ENCODE measurements at regions not wholly inside any gene's neighbourhood (a gene's known extent, or its start where the extent isn't known, plus 50 kb on each side); places are given as distances from the start of the nearest gene placed in this dataset.

DNA sequence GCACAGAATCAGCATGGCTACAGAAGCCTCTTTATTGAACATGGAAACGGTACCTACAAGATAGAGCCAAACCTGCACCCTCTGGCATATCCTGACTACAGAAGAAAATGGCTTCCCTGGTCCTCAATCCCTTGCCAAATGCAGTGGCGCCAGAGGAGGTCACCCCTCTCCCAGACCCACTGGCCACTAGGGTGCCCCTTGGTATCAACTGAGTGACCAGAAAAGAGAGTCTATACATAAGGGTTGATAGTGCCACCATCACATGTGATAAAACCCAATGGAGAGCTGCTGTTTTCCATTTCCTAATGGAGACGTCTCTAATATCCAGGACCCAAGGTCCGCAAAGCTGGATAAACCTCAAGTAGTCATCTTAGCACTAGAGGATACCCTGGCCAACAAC lies 52.7 kb upstream of the ALK start:
- no peak for DNase-seq

DNA sequence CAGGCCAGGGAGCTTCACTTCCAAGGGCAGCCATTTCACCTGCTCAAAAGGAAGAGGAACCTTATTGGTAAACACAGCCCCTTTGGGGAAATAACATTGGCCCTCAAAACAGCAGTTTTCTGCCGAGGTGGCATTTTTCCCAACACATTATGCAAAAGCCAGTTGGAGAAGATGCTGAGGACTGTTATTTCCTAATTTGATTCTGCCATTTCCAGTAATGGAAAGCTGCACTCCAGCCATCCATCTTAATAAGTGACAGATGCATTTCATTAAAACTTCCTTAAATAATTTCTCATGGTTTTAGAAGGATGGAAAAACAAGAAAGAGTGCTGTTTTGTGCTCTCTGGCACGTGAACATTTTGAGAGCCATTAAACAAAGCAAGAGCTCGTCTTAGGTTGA lies 55.9 kb upstream of the ALK start:
- DNase-seq: no peak

DNA sequence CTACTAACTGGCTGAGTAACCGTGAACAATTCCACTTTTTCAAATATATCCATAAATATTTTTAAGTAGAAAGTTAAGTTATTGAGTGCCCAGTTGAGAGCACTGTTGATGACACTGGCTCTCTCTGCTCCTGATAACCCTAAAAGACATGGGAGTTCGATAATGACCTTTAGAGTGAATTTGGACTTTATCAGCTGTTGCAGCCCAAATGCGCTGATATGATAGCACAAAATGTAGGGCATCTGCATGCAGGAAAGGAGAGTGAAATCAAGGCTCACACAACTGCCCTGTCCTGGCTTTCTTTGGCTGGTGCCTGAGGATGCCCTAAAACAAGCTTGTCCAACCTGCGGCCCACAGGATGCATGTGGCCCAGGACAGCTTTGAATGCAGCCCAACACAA lies 60.0 kb upstream of the ALK start:
- no peak for DNase-seq

DNA sequence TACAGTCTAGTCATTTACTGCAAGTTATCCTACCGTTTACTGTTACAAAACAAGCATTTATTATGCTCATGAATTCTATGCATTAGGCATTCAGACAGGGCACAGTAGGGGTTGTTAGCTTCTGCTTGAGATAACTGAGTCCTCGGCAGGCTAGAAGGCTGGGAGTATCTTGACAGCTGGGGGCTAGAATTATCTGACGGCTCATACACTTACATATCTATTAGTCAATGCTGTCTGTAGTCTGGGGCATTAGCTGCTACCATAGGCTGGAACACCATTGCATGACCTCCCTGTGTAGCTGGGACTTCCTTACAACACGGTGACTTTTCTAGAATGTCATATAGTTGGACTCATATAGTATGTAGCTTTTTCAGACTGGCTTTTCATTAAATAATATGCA lies 61.9 kb upstream of the ALK start:
- DNase-seq: no peak

DNA sequence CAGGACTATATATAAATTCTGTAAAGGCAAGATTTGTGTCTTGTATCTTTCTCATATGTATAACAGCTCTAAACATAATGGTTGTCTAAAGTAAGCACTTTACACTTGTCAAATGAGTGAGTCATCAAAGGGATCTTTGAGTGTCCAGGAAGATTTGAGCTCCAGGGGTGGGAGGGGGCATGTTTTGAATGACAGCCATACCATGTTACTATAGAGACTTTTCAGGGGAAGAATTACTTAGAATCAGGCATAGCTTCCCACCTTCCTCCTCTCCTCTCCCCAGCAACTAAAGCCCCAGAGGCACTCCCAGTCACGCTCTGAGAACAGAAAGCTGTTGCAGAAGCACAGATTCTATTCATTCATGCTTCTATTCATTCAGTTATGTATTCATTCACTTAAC lies 65.8 kb upstream of the ALK start:
- DNase-seq: no peak

DNA sequence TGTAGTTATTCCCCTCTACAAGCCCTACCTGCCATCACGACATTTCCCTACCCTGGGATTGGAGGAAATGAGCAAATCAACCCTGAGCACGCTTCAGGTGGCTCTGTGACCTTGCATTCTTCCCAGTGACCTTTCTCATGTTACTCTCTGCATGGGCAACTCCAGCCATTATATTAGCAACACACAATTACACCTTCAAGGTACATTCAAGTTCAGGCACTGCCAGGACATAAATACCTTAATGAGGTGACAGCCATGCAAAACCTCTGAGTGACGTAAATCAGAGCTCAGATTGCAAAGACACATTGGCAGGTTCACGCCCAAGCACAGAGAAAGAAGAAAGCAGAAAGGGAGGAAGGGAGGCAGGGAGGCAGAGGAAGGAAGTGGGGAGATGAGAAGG lies 68.7 kb upstream of the ALK start:
- DNase-seq: no peak

DNA sequence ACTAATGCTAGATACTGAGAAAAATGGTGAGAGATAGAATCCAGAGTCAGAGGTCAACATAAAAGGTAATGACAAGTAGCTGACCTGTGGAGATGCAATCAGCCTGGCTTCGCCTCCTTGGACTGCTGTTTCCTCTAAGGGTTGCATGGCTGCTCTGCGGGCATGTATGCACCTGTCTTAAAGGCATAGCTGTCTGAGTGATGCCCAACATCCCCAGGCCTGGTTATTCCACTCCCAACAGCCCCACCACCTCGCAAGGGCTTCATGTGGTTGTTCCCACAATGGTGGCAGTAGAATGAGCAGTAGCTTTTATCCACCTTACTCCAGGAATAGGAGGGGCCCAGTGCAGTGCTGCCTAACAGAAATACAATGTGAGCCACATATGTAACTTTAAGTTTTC lies 69.7 kb upstream of the ALK start:
- DNase-seq: no peak

DNA sequence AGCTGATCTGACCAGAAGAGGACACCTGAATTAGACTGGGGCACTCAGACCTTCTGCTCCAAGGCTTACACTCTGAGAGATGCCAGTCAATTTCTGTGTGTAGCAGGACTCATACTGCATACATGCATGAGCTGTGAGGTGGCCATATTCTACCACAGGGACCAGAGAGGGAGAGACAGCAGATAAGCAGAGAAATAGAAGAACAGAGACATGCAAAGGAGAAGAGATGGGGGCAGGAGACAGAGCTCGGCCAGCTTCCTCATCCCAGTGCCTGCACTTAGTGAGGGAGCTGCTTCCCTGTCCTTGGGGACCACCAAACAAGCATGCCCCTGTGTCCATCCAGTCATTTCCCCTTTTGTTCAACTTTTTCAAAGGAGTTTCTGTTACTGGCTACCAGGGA lies 73.9 kb upstream of the ALK start:
- DNase-seq: no peak

DNA sequence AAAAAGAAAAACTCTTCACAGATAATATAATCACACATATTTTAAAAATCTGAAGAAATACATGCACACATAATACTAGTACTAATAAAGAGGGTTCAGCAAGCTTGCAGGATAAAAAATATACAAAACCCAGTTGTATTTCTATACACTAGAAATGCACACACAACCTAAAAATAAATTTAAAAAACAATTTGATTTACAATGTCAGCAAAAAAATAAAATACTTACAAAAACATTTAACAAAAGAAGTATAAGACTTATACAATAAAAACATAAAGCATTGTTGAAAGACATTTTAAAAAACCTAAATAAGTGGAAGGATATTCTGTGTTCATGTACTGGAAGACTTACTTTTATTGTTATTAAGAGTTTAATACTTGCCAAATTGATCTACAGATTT lies 81.7 kb upstream of the ALK start:
- DNase-seq: no peak

DNA sequence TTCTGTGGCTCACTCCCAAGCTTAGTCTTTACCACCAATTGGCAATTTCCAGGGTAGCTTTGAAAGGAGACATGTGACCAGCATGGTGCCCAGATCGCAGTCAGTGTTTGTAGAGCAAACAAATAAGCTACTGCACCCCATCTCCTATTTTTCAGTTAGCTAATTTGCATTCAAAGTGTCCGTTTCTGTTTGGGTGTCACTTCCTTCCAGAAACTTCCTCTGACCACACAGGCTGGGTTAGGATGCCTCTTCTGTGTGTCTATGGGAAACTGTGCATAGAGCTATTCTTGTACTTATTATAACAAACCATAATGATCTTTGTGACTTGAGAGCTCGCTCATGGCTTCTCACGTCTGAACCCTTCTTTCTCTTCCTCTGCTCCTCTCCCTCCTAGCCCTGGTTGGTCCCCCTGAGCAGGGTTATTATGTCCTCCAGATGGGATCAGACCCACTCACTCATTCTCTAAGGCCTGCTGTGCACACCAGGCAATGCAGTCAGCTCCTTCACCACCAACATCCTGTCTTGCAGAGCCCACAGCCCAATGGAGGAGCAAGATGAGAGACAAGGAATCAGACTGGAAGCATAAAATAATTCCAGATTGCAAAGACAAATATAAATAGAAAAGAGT lies 101.2 kb upstream of the ALK start:
- DNase-seq: no peak

DNA sequence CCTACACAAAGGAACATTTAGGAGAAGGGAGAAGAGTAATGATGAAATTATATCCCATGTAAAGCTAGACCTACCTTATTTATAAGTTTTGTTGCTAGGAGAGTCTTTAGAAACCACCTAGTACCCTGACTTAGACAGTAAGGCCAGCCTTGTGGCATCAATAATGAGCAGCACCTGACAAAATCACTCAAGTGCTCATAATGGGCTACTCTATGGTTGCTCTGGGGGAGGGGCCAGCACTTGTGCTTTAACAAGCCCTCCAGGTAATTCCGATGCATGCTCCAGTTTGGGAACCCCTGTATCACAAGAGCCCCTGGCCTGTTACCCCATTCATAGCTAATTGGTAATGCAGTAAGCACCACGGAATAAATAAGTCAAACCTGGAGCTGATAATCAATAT lies 102.9 kb upstream of the ALK start:
- no peak for DNase-seq

DNA sequence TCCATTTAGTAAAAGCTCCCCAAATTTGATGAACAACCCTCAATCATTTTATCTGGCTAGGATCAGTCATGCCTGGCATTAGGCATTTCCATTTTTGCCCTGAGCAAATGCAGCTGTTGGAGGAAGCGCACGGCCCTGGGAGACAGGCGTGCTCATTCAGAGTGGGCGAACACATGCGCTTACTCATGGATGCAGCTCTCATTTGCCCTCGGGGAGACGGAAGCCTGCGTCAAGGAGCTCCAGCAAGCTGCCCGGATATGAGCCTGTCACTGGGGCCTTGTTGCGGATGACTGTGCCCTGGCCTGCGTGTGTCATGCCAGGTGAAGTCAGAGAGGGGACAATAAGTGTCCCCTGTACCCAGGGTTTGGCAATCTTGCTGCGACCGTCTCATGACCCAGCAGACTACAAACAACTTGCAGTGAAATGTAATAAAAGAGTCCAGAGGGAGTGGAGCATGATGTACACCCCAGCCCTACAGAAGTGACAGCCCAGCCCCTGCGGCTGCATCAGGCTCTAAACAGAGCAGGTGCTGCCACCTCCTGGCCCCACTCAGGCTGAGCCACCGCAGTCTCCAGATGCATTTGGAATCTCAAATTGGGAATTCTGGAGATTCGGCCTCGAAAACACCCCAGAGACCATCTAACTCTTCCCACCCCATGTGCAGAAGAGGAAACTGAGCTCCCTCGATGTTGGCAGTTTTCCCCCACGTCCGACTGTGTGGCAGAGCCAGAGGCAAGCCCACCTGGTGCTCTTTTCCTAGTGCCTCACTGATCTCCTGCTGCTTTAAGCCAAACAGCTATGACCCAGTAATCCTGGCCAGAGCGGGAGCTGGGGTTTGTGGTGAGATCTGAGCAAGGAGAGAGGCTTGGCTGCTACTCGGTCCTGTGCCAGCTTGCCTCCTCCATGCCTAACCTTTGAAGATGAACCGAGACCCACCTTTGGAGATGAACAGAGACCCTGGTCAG lies 105.0 kb upstream of the ALK start:
- DNase-seq: peak; percentile 44

DNA sequence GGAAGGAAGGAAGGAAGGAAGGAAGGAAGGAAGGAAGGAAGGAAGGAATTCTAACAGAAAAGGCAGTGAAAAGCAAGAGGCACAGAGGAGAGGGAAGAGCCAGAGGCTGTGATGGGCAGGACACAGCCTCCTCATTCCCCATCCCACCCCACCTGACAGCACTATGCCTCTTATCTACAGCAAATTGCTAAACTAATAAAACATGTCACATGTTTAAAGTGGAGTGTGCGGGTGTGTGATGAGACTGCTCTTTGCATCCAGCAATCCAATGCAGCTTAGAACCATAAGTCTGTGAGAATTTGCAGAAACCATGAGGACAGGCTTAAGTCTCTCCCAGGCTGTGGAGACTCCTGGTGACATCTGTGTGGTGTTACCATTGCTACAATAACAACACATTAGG lies 108.4 kb upstream of the ALK start:
- no peak for DNase-seq

DNA sequence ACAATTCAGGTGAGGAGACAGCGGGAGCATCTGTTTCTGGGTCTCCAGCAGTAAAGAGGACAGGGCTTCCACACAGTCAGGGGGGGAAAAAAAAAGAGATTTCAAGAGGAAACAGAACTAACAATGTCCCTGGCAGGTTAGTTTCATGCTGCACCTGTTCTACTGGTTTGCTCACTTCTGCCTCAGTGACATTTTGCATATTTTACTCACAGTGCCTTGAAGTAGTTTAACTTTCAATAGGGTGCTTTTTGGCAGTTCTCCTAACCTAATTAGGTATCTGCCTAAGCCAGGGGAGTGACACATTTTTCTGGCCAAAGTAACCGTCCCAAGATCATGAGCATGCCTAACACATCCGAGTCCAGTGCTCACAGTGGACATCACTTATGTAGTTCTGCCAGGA lies 109.0 kb upstream of the ALK start:
- no peak for DNase-seq

DNA sequence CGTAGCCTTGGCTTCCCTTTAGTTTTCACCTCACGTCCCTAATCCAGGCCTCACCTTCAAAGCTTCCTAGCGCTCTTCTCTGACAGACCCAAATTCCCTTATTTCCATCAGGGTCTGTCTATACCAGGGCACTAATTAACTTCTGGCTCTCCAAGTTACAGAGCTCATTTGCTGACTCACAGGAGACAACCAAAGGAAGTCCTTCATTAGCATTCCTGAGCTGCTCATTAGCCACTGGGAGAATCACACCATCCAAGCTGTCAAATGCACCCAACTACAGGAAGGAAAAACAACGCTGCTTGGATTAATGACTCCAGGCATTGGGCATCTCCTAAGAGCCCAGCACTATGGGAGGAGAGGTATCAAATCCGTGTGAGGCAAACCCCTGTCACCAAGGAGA lies 109.8 kb upstream of the ALK start:
- no peak for DNase-seq

DNA sequence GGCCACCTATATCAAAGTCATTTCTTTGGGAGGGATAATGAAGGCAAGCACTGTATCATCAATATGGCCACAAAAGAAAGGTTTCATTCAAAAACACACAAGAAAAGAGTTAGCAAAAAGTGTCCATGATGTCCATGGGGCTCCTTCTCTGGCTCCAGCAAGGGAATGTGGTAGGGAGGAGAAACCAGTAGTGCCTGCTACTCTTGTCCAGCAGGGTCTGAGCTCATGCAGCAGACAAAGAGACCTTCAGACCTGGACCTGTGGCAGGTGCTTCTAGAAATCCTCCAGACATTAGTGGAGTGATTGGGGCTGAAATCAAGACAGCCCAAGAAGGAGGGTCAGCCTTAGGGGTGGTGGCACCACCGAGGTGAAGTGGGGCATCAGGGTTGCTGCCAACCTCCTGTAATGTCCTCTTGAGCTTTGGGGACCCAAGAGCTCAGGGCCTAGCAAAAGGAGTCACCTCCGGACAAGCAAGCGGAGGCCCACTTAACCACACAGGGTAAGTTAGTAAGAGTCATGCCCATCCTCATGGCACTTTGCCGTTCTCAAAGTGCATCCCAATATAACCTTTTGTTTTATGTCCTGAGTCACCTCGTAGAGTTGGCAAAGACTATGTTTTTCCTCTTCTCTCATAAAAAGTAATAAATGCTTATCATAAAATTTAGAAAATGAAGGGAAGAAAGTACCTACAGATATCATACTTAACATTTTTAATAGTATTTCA lies 112.6 kb upstream of the YPEL5 start:
- DNase-seq: no peak

DNA sequence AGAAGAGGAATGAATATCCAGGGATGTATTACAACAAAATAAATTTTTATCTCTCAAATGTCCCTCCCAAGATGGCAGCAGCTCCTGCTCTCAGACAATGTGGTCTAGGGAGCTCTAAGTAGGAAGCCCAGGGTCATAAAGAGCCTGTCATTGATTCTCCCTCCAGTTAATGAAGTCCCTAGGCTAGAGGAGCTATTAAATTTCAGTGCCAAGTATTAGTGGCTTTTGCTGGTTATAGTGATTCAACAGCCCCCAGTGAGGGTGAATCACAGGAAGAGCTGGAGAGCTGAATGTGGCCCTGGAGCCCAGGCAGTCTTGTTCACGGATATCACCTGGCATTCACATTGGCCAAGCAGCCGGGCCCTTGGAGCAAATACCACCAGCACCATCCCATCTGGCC lies 109.8 kb upstream of the YPEL5 start:
- no peak for DNase-seq

DNA sequence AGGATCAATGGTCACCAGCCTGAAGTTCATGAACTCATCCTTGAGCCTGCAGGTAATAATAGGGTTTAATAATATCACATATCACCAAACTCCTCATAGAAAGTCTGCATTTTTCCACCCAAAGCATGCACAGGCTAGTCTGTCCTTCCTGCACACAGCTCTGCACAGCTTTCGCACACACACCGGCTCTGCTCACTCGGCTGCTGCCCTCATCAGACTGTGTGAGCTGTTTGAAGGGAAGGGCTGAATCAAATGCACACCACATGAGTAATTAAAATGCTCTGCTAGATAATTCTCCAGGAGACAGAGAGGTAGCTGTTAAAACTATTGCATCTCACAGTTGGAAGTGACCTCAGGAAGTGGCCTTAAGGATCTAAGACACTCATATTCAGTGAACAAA lies 108.4 kb upstream of the YPEL5 start:
- DNase-seq: no peak

DNA sequence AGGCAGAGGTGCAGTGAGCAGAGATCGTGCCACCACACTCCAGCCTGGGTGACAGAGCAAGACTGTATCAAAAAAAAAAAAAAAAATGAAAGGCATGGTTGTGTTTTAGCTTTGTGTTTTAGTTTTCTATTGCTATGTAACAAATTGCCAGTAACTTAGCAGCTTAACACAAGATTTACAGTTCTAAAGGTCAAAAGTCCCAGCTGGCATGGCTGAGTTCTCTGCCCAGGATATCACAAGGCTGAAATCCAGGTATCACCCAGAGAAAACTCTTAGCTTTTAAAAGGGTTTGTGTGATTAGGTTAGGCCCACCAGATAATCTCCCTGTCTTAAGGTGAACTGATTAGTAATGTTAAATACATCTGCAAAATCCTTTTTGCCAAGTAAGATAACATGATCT lies 107.7 kb upstream of the YPEL5 start:
- DNase-seq: no peak

DNA sequence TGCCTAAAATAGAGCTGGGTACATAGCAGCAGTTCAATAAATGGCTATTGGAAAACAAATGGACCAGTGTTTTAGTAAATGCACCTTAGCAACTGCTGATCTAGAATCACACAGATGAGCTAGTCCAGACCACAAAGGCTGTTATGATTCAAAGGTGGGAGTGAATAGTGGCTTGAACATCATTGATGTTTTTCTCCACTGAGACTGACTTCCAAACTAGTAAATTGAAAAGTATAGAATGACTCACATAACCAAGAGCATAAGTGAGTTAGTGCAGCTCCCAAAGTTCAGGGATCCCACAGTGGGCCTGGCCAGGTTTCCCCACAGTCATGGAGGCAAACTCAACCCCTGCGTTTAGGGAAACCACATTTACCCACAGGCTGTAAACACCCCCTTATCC lies 106.7 kb upstream of the YPEL5 start:
- no peak for DNase-seq

DNA sequence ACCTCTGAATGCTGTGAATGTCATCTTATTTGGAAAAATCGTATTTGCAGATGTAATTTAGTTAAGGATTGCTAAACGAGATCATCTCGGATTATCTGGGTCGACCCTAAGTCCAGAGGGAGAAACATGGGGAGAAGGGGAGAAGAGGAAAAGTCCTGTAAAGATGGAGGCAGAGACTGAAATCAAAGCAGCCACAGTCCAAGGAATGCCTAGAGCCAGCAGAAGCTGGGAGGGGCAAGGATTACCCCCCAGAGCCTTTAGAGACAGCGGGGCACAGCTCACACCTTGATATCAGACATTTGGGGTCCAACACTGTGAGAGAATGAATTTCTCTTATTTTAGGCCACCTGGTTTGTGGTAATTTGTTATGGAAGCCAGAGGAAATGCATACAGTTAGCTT lies 104.9 kb upstream of the YPEL5 start:
- no peak for DNase-seq

DNA sequence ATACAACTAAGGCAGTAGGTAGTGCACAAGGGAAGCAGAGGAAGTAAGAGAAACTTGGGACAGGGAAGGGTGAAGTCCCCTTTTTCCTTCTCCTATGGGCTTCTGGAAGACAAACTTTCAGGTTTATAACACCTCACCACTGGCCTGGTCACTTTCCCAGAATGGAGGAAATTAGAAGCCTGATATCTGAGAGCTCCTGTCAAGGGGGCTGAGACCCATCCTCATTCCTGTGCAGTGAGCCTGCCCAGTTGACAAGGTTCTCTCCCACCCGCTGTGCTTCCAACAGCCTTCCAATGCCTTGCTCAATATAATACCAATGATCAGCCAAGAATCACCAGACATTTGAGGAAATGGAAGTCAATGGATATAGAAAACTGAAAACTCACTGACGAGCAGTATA lies 100.4 kb upstream of the YPEL5 start:
- no peak for DNase-seq

DNA sequence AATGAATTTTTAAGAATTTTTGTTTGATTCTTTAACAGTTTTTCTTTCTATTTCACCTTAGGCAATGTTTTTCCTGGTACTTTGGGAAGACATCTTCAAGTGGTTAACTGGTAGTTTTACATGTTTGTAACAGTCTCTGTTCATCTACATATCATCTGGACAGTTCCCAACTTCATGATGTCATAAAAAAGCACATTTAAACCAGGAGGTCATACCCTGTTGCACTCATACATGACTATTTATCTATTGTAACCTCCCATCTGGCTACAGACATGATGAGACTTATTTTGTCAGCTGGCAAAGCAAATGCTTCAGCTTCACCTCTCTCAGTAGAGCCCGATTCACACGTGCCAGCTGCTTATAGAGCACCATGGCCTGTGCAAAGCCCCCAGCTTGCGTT lies 99.8 kb upstream of the YPEL5 start:
- DNase-seq: no peak

DNA sequence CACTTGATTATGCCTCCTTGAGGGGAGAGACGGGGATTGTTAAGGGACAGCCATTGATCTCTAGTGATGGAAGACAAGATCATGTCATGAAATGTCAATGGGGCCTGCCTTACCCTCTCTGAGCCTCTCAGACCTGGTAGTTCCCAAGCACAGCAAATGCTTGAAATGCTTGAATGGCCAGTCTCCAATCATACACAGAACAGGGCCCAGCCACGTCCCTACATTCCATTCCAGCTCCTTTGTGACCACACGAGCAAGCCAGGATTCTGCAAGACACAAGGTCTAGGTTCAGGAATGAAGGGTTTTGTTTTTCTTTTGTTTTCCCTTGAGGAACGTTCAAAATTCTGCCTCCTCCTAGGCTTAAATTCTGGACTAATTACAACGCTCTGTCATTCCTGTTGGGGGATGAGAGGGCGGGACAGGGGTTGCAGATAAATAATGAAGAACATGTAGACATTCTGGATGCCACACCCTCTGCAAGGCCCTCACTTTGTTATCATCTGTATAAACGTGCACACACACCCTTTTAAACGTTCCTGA lies 98.1 kb upstream of the YPEL5 start:
- no peak for DNase-seq

All from hematopoietic multipotent progenitor cell treated with erythropoietin and hydrocortisone succinate and interleukin-3 and kit ligand, for 6 days (in vitro differentiated cells).